ENCODE measurements at regions not wholly inside any gene's neighbourhood (a gene's known extent, or its start where the extent isn't known, plus 50 kb on each side); places are given as distances from the start of the nearest gene placed in this dataset.

DNA sequence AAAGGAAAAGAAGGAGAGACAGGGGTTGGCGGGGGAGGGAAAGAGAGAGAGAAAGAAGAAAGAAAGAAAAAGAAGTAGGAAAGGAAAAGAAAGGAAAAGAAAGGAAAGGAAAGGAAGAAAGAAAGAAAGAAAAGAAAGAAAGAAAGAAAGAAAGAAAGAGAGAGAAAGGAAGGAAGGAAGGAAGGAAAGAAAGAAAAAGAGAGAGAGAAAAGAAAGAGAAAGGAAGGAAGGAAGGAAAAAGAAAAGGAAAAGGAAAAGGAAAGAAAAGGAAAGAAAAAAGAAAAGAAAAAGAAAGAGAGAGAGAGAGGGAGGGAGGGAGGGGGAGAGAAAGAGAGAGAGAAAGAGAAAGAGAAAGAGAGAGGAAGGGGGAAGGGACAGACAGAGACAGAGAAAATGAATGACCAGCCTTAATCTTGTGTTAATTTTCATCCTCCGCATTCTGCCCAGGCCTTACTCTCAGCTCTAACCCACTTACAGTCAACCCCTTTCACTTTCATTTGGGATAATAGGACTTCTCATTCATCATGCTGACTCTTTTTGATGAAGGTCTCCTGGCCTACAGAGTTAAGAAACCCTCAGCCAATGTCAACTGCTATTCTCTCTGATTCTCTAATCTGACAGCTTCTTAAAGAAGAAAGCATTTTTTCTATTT, 207.3 kb downstream of the SUCLG1 start:
- intact Hi-C loops (cut with DNase I), result no loop called here
- Histone ChIP-seq H3K27me3 (no peaks in the 10 kb centered on the region), H3K4me1 (no peaks in the 10 kb centered on the region), H3K4me3 (no peak overlapping the region), H3K9me3 (no peaks in the 10 kb centered on the region), H3K27ac (no peak overlapping the region), H3K36me3 (replicated peaks in 1 of 2; ENCODE audit: insufficient read depth in 1 of 2, low read depth in 2 of 2) (no peaks in the 10 kb centered on the region)
- TF ChIP-seq POLR2A (IDR thresholded peaks at IDR 0.05), result no peak
- TF ChIP-seq, protein P1, sequence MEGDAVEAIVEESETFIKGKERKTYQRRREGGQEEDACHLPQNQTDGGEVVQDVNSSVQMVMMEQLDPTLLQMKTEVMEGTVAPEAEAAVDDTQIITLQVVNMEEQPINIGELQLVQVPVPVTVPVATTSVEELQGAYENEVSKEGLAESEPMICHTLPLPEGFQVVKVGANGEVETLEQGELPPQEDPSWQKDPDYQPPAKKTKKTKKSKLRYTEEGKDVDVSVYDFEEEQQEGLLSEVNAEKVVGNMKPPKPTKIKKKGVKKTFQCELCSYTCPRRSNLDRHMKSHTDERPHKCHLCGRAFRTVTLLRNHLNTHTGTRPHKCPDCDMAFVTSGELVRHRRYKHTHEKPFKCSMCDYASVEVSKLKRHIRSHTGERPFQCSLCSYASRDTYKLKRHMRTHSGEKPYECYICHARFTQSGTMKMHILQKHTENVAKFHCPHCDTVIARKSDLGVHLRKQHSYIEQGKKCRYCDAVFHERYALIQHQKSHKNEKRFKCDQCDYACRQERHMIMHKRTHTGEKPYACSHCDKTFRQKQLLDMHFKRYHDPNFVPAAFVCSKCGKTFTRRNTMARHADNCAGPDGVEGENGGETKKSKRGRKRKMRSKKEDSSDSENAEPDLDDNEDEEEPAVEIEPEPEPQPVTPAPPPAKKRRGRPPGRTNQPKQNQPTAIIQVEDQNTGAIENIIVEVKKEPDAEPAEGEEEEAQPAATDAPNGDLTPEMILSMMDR (IDR thresholded peaks at IDR 0.05), result no peak
- 90 to 96% methylated on average over 2 of the region's 2 CpGs for WGBS, 2 donors
- ATAC-seq, result no peak
- no peak for DNase-seq

DNA sequence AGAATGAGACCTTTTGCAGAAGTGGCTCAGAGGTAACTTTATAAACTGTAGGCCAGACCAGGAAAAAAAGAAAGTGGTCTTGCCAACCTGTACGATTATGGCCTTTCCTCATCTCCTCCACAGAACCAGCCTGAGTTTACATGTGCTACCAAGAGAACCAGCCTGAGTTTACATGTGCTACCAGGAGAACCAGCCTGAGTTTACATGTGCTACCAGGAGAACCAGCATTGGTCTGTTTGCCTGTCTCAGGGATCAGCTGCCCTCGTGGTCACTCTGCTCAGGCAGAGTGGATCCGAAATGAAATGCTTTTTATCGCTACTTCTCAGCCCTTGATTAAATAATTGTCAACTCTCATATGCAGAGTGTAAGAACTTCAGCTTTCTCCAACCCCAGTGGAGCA, 209.9 kb downstream of the SUCLG1 start:
- 66 to 74% methylated on average over 4 of the region's 4 CpGs for WGBS, 2 donors
- no peaks in the 10 kb centered on the region for H3K27me3 ChIP-seq

DNA sequence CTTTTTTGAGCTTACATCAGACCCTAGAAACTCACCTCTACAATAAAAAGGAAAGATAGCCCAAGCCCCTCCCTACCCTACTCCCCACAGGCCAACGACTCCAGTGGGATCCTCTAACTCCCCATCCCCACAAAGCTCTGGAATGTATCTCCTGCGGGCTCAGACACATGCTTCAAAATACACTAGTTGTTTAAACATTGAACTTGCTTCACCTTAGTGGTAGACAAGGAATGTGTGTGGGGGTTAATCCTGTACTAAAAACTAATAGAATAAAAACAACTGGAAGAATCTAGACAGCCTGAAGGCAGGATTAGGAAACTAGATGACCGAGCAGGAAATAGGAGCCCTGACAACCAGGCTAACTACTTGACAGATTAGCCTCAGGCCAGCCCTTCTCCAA, 211.5 kb downstream of the SUCLG1 start:
- intact Hi-C loops (cut with DNase I), result no loop called here
- H3K36me3 ChIP-seq (replicated peaks in 1 of 2; ENCODE audit: insufficient read depth in 1 of 2, low read depth in 2 of 2), result no peaks in the 10 kb centered on the region
- no peak overlapping the region for H3K27ac ChIP-seq
- no peak overlapping the region for H3K4me3 ChIP-seq
- no peak for ATAC-seq
- no peak for DNase-seq
- H3K4me1 ChIP-seq, result no peaks in the 10 kb centered on the region
- no peak for TF ChIP-seq POLR2A (IDR thresholded peaks at IDR 0.05)
- TF ChIP-seq, protein P1 (IDR thresholded peaks at IDR 0.05), result no peak
- WGBS, 2 donors, result 37 to 40% methylated on average over 3 of the region's 3 CpGs
- no peaks in the 10 kb centered on the region for H3K27me3 ChIP-seq
- no peaks in the 10 kb centered on the region for H3K9me3 ChIP-seq

More for the DNA sequence above, 209.9 kb downstream of the SUCLG1 start:
- H3K36me3 ChIP-seq (replicated peaks in 1 of 2; ENCODE audit: insufficient read depth in 1 of 2, low read depth in 2 of 2), result no peaks in the 10 kb centered on the region
- ATAC-seq (no peak), DNase-seq (no peak)
- intact Hi-C loops (cut with DNase I), result no loop called here
- H3K4me1 ChIP-seq, result no peaks in the 10 kb centered on the region
- H3K4me3 ChIP-seq, result no peak overlapping the region
- no peaks in the 10 kb centered on the region for H3K9me3 ChIP-seq
- H3K27ac ChIP-seq, result no peak overlapping the region
- TF ChIP-seq POLR2A (IDR thresholded peaks at IDR 0.05), result no peak
- TF ChIP-seq, protein P1 (IDR thresholded peaks at IDR 0.05), result no peak

DNA sequence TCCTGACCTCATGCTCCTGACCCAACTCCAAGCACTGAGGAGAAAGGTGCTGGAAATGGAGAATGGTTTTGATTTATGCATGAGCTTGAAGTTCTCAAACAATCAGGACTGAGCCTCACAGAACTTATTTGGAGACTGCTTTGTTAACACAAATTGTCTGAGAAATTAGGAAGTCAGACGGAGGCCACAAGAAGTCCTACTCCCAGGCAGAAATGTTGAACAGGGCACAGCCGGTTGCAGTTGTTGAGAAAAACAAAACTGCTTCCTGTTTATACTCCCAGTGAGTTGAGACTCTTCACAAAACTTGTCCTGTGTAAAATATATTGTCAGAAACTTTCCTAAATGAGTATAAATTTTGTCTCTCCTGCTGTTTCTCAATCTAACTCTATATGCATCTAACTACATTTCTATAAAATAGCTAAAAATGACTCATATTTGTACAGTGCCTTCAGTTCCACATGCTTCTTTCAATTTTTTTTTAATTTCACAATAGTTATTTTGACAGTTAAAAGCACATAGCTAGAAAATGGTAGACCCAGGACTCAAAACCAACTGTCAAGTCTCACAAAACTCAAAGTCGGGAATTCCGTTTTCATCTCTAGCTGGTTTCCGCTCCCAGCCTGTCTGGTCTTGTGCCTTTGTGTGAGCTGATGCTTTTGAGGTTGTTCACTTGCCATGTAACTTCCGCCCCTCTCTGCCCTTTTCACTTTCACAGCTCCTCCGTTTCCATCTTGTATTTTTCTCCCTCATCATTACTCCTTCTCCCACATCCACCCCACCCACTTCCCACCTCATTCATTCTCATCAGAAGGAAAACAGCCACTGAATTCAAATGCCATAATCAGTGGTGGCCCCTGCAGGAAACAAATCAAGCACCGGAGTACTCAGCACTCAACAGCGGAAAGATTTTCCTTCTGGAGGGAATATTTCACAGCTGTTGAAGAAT, 215.0 kb downstream of the SUCLG1 start:
- intact Hi-C loops (cut with DNase I), result no loop called here
- no peaks in the 10 kb centered on the region for H3K36me3 ChIP-seq (replicated peaks in 1 of 2; ENCODE audit: insufficient read depth in 1 of 2, low read depth in 2 of 2)
- WGBS, 2 donors, result 71 to 75% methylated on average over 9 of the region's 9 CpGs
- H3K4me1 ChIP-seq, result no peaks in the 10 kb centered on the region
- ATAC-seq (no peak), DNase-seq (no peak)
- no peaks in the 10 kb centered on the region for H3K9me3 ChIP-seq
- H3K27me3 ChIP-seq, result no peaks in the 10 kb centered on the region
- no peak overlapping the region for H3K27ac ChIP-seq
- TF ChIP-seq, protein P1 (IDR thresholded peaks at IDR 0.05), result no peak
- no peak for TF ChIP-seq POLR2A (IDR thresholded peaks at IDR 0.05)
- no peak overlapping the region for H3K4me3 ChIP-seq

Measured in body of pancreas (tissue), 4 donors.